GM21619 (cell line): ENCODE measurements at regions not wholly inside any gene's neighbourhood (a gene's known extent, or its start where the extent isn't known, plus 50 kb on each side); places are given as distances from the start of the nearest gene placed in this dataset.

ENCODE experiments used
- ATAC-seq: cut with Tn5 transposase; IDR thresholded peaks from one replicate; pipeline ENCODE4 v1.9.1; 2021; ENCODE audit not compliant: unreplicated experiment

GRCh38 chr3:20352546-20353179, 166.7 kb upstream of the SGO1 start:
- ATAC-seq, result no peak

DNA sequence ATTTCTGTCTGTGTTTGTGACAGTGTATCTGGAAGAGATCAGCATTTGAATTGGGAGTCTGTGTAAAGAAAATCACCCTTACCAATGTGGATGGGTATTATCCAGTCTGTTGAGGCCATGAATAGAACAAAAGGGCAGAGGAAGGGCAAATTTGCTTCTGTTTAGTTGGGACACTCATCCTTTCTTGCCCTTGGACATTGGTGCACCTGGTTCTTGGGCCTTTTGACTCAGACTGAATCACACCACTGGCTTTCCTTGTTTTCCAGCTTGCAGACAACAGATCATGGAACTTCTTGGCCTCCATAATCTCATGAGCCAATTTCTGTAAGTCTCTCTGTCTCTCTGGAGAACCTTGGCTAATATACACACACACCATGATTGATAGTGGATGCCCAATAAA, 164.4 kb upstream of the SGO1 start:
- no peak for ATAC-seq

DNA sequence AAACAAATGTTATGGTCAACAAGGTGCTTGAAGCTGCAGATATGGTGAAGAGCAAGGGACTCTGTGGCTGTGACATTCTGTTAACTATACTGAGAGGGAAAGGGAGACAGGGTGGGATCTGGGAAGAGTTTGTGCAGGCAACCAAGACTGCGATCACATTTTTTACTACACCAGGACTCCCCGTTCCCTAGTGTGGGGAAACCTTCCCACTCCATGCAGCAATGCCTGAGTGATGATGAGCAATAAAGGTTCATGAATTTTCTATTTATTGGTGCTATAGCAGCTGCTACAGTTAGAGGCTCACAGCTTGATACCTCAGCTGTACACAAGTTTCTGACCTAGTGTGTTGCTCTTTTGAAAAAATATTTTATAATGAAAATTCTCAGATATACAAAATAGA, 160.9 kb upstream of the SGO1 start:
- ATAC-seq, result no peak

DNA sequence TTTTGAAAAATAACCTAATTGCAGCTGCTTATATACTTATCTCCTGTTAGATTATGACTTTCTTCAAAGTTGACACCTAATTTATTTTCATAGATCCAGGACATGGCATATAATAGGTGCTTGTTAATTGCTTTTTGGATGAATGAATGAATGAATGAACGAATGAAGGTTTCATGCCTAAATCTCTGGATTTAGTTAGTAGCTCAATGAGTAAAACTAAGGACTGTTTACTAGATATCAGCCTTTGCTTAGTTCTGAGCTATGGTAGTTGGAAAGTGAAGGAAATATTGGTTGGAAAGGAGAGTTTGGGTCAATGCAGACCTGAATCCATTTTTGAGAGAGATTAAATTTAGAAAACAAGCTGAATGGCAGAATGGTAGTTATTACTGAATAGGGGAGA, 160.4 kb upstream of the SGO1 start:
- ATAC-seq, result no peak

- ATAC-seq, result no peak
These were observed 158.5 kb upstream of the SGO1 start for GRCh38 chr3:20344400-20344959.

- no peak for ATAC-seq
These were observed 157.8 kb upstream of the SGO1 start for GRCh38 chr3:20343790-20344189.

DNA sequence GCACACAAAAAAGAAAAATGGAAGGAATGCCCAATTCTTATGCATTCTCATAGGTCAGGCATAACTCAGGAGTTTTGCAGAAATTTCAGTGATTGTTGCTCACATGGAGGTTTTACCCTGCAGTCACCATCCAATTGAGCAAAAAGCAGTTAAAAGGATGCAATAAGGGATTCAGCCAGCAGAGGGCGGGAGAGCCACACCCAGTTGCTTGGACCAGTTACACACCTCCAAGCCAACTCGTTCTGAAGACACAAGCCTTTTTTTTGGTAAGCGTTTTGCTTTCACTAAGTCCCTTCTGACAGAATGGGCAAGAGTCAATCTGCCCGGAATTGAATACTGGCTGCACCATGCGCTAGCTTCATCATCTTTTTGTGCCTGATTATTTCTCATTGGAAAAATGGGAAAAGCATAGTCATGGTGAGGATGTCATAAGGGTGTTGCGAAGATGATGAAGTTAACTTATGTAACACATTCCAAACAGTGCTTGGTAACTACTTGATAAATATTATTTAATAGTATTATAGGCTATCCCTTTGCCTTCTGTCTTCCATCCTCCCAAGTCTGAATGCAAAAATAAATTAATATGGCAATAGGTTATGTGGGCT, 154.4 kb upstream of the SGO1 start:
- peak; percentile 91 for ATAC-seq

DNA sequence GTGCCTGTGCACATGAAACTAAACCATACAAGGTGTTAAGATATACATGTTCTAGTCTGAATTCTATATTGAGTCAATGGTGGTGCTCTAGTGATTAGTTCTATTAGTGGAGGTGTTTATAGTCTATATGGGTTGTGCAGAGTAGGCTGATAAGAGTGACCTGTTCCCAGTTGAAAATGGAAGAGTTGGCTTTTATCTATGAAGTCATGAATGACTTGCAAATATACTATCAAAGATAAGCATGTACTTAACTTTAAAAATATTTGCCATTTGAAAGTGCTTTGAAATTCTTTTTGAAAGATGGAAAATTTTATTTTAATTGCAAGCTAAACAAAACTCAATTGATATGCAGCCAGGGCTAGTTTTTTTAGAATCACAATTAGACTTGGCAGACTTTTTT, 150.6 kb upstream of the SGO1 start:
- no peak for ATAC-seq

GRCh38 chr3:20334842-20335241, 148.8 kb upstream of the SGO1 start:
- no peak for ATAC-seq

DNA sequence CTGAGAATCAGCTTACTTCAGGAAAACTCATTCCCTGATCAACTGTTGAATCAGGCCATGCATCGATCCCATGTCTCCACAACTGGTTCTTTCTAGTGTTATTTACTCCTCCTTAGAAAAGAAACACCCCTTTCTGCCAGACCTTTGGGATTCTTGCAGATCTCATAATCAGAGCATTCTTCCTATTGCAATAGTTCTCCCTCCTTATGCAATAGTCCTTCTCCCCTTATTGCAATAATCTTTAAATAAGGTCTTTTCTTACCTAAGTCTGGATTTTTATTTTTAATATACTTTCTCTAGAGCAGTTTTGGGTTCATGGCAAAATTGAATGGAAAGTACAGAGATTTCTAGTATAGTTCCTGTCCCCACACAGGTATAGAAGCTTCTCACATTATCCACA, 141.9 kb upstream of the SGO1 start:
- no peak for ATAC-seq

GRCh38 chr3:20326541-20326940, 140.5 kb upstream of the SGO1 start:
- no peak for ATAC-seq

DNA sequence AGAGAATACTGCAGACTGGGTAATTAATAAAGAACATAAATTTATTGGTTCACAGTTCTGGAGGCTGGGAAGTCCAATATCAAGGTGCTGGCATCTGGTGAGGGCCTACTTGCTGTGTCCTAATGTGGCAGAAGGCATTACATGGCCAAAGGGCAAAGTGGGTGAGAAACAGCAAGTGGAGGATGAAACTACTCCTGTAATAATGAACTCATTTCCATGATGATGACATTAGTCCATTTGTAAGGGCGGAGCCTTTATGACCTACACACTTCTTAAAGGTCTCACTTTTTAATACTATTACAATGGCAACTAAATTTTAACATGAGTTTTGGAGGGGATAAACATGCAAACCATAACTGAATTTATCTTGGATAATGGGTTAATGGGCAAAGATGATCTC, 139.6 kb upstream of the SGO1 start:
- ATAC-seq, result no peak

GRCh38 chr3:20324664-20325478, 138.9 kb upstream of the SGO1 start:
- peak; percentile 99 for ATAC-seq

GRCh38 chr3:20323307-20323927, 137.4 kb upstream of the SGO1 start:
- ATAC-seq, result no peak

GRCh38 chr3:20322085-20322484, 136.1 kb upstream of the SGO1 start:
- ATAC-seq, result no peak

DNA sequence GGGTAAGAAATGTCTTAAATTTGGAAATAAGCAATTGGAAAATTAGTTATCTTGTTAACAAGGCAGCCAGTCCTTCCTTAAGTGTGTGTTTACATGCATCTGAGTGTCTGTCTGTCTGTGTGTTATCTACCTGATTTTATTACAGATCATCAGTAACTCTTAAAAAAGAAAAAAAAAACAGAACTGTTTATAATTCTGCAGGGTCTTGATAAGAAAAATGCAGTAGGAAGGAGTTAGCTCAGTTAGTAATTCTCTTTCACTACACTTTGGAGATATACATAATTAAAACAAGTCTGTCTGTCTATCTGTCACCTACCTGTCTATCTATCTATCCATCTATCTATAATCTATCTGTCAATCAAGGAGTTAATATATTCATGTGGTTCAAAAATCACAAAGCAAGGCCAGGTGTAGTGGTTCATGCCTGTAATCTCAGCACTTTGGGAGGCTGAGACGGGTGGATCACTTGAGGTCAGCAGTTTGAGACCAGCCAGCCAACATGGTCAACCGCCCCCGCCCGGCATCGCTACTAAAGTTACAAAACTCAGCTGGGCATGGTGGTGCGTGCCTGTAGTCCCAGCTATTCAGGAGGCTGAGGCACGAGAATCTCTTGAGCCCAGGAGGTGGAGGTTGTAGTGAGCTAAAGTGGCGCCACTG, 135.5 kb upstream of the SGO1 start:
- ATAC-seq, result no peak

DNA sequence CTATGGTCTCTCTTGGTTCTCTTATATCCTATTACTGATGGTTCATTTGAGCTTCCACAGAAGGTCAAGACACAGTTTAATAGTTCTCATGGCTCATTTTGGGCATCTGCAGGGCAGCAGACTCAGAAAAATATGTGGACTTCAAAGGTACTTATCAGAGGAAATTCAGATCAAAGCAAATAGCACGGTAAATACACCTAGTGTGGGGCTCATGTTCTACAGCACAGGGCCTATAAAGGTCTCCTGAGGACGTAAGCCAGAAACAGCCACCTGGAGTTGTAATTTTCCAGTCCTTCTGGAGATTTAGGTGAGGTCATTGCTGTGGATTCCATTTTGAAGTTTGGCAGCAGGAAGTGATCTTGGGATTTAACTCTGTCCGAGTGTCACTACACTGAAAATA, 134.5 kb upstream of the SGO1 start:
- no peak for ATAC-seq

DNA sequence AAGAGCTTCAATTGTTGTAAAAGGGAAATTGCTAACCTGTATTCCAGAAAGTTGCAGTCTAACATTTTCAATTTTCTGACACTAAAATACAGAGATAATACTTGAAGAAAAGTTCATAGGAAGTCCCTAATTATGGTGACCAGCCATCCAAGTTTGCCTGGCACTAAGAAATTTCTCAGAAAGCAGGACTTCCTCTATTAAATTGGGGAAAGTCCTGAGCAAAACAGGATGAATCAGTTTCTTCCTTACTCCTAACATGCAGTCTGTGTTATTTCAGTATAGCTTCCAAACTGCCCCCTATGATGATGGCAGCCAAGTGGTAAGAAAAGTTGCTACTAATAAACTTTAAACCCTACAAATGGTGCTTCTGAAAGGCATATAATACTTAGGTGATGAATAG, 133.5 kb upstream of the SGO1 start:
- ATAC-seq, result no peak

- no peak for ATAC-seq
These were observed 131.6 kb upstream of the SGO1 start for GRCh38 chr3:20317616-20318015.

DNA sequence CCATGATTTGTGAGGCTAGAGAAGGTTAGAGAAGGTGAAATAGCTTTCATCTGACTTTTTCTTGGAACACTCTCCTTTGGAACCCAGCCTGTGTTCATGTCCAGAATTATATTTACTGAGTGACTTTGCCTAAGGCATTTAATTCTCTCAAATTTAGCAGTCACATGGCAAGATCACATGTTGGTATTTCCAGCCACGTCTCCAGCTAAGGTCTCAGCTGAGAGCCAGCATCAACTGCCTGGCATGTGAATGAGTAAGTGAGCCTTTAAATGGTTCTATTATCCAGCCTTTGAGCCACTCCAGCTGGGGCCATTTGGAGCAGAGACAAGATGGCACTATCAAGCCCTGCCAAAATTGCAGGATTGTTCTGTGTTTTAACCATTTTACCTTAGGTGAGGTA, 130.2 kb upstream of the SGO1 start:
- no peak for ATAC-seq

GRCh38 chr3:20310629-20311028, 124.6 kb upstream of the SGO1 start:
- no peak for ATAC-seq
